Suprapubic skin (tissue), 4 donors: ENCODE measurements at regions not wholly inside any gene's neighbourhood (a gene's known extent, or its start where the extent isn't known, plus 50 kb on each side); places are given as distances from the start of the nearest gene placed in this dataset.
A peak's percentile ranks its signal among the peaks of the same experiment; 100 is the strongest.

Experiments
- DNase-seq, 2 donors: peaks; one replicate each; pipeline ENCODE4 v3.0.0-alpha.2; 2019; ENCODE audit warnings: low spot score in 2 of 2
- H3K27ac ChIP-seq: fragments of 200-600 bp; sonication (generic); one replicate; pipeline ENCODE4 v1.5.1; 2019
- H3K27me3 ChIP-seq: fragments of 200-600 bp; sonication (generic); one replicate; pipeline ENCODE4 v1.5.1; 2019
- H3K36me3 ChIP-seq: fragments of 200-600 bp; sonication (generic); one replicate; pipeline ENCODE4 v1.5.1; 2019
- H3K4me1 ChIP-seq: fragments of 200-600 bp; sonication (generic); one replicate; pipeline ENCODE4 v1.5.1; 2019
- H3K4me3 ChIP-seq: fragments of 200-600 bp; sonication (generic); one replicate; pipeline ENCODE4 v1.5.1; 2019; ENCODE audit warnings: mild to moderate bottlenecking
- H3K9me3 ChIP-seq: fragments of 200-600 bp; sonication (generic); one replicate; pipeline ENCODE4 v1.5.1; 2019
- CTCF ChIP-seq, 2 donors: fragments of 200-600 bp in 1 of 2; fragments of 450-650 bp in 1 of 2; sonication (generic) in 1 of 2; IDR thresholded peaks; one replicate each; pipeline ENCODE4 v1.5.1; 2016 to 2019; ENCODE audit warnings: antibody characterized with exemption in 2 of 2, mild to moderate bottlenecking in 1 of 2, moderate library complexity in 1 of 2
- EP300 ChIP-seq: sonication (generic); formaldehyde crosslinking; IDR thresholded peaks from one replicate; pipeline ENCODE4 v1.6.1; 2017; ENCODE audit warnings: antibody characterized with exemption
- POLR2A ChIP-seq, 2 donors: fragments of 450-650 bp; IDR thresholded peaks; one replicate each; pipeline ENCODE4 v1.6.1; 2017; ENCODE audit warnings: antibody characterized with exemption in 2 of 2, mild to moderate bottlenecking in 2 of 2, moderate library complexity in 2 of 2
- POLR2AphosphoS5 ChIP-seq, 3 donors: sonication (generic); formaldehyde crosslinking; IDR thresholded peaks; one replicate each; pipeline ENCODE4 v1.6.1; 2017; ENCODE audit warnings: antibody characterized with exemption in 3 of 3
- WGBS: methylation state at CpG from one replicate; pipeline ENCODE4 v1.1.5; 2018; 5-methylcytosine and 5-hydroxymethylcytosine counted together

DNA sequence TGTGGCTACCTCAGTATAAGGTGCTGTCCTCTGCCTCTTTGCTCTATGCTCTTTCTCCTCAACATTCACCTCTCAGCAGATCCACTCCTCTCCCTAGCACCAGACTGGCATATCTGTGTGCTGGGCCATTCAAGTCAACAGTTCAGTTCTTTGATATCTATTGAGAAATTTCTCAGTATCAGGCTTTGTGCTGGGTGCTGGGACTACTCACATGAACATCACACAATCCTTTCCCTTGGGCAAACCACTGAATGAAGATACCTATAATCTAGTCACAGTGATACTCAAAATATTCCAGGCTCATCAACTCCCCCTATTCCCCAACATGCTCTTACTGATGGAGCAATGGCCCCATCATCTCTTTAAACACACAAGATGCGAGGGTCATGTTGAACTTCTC, 120.8 kb downstream of the RPL22L1 start:
- no peak overlapping the region for H3K4me3 ChIP-seq
- TF ChIP-seq EP300 (no peak), POLR2A (IDR thresholded peaks at IDR 0.05) (no peak), CTCF (IDR thresholded peaks at IDR 0.05) (no peak), POLR2AphosphoS5 (IDR thresholded peaks at IDR 0.05) (no peak)
- H3K4me1 ChIP-seq, result peaks cover 39% of the 10 kb centered on the region
- H3K9me3 ChIP-seq, result no peaks in the 10 kb centered on the region
- no peaks in the 10 kb centered on the region for H3K36me3 ChIP-seq
- DNase-seq, result no peak
- no peaks in the 10 kb centered on the region for H3K27me3 ChIP-seq
- no peak overlapping the region for H3K27ac ChIP-seq
- WGBS, result 95% methylated on average over 1 of the region's 1 CpG

- Histone ChIP-seq H3K4me3 (no peak overlapping the region), H3K4me1 (peaks cover 23% of the 10 kb centered on the region), H3K9me3 (no peaks in the 10 kb centered on the region), H3K27ac (no peak overlapping the region), H3K27me3 (no peaks in the 10 kb centered on the region), H3K36me3 (no peaks in the 10 kb centered on the region)
- DNase-seq, result no peak
- TF ChIP-seq POLR2A (IDR thresholded peaks at IDR 0.05) (no peak), POLR2AphosphoS5 (IDR thresholded peaks at IDR 0.05) (no peak), EP300 (no peak), CTCF (IDR thresholded peaks at IDR 0.05) (no peak)
- WGBS, result 94% methylated on average over 3 of the region's 3 CpGs
Observed at GRCh38 chr3:170746175-170746942, 123.6 kb downstream of the RPL22L1 start.

DNA sequence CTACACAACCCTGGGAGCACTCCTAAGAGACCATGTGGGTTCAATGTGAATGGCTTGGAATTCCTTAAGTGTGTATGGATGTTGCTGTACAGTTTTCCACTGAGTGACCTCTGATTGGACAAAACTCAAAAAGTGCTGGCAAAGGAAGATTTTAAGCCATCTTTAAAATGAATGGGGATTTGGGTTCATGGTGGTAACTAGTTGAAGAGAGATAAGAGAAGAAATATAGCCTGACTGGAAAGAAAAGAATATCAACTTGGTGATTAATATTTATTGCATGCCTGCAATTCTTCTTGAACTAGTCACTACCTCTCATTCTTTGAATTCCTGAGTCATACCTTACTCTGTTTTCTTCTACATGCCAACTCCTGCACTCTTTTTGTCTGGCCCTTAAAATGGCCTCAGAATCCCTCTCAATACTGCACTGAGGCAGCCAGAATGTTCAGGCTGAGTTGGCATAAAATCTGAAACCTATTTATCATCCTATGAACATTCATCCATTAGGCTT, 124.7 kb downstream of the RPL22L1 start:
- Histone ChIP-seq H3K36me3 (no peaks in the 10 kb centered on the region), H3K27me3 (no peaks in the 10 kb centered on the region), H3K9me3 (no peaks in the 10 kb centered on the region), H3K4me1 (peaks cover 20% of the 10 kb centered on the region), H3K4me3 (no peak overlapping the region), H3K27ac (no peak overlapping the region)
- DNase-seq, result no peak
- TF ChIP-seq EP300, result no peak
- TF ChIP-seq POLR2A (IDR thresholded peaks at IDR 0.05), result no peak
- TF ChIP-seq POLR2AphosphoS5 (IDR thresholded peaks at IDR 0.05), result no peak
- no peak for TF ChIP-seq CTCF (IDR thresholded peaks at IDR 0.05)

DNA sequence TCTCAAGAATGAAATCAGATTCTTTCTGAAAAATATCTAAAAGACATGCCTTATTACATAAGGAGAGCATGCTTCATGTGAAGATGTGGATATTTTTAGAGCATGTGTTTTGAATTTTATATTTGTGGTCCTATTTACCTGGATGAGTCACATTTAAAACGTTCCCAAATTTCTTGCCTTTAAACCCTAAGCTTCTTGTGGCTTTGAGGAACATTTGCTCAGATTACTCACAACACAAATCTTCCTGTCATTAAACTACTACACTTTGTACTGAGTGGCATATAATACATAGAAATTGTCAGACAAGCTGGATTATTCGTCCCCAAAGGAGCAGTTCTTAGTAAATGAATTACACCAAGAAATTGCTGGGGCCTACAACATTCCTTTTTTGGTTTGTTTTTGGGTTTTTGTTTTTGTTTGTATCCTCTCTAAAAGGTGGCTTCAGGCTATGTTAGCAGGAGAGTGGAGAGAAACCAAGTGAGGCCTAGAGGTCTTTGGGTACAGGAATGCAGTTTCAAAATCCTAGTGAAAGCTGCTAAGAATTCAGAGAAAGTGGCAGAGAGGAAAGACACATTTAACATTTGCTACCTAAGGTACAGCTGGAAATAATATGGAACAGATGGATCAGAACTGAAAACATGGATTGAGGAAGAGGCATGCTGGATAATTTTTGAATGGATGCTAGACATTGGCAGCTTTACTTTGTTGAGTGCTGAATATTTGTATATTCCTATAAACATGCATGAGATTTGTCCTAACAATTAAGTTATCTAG, 128.1 kb downstream of the RPL22L1 start:
- H3K4me3 ChIP-seq, result no peak overlapping the region
- TF ChIP-seq POLR2A (IDR thresholded peaks at IDR 0.05) (no peak), POLR2AphosphoS5 (IDR thresholded peaks at IDR 0.05) (no peak), CTCF (IDR thresholded peaks at IDR 0.05) (no peak), EP300 (no peak)
- H3K27me3 ChIP-seq, result no peaks in the 10 kb centered on the region
- 27% methylated on average over 2 of the region's 2 CpGs for WGBS
- no peak for DNase-seq
- H3K27ac ChIP-seq, result peak overlapping the region; percentile 66
- peaks cover 18% of the 10 kb centered on the region for H3K4me1 ChIP-seq
- no peaks in the 10 kb centered on the region for H3K36me3 ChIP-seq
- H3K9me3 ChIP-seq, result no peaks in the 10 kb centered on the region
